MCF 10A (cell line): ENCODE measurements at regions not wholly inside any gene's neighbourhood (a gene's known extent, or its start where the extent isn't known, plus 50 kb on each side); places are given as distances from the start of the nearest gene placed in this dataset.

Experiments
- BruUV-seq: library from RNA; stranded (reverse); fragments of 400-500 nt; replicated peaks from 2 replicates; lab custom pipeline; 2021; lab: Mats Ljungman, UMichigan
- CTCF ChIA-PET: fragments of 300-600 bp; sonication (Branson Sonifier 250); formaldehyde crosslinking; extraction: SDS; loops from one replicate; lab custom pipeline; 2021; ENCODE audit warnings: antibody characterized with exemption, inconsistent platforms; lab: Yijun Ruan, JAX
- POLR2A ChIA-PET: fragments of 300-600, 350-650 bp; sonication (Branson Sonifier 250); formaldehyde crosslinking; extraction: SDS; loops from one replicate; lab custom pipeline; 2020; ENCODE audit warnings: antibody characterized with exemption, inconsistent platforms; lab: Yijun Ruan, JAX
- DNase-seq: peaks from one replicate; pipeline ENCODE4 v3.0.0-alpha.2; 2018; ENCODE audit not compliant: unreplicated experiment
- H3K27ac Mint-ChIP-seq: one replicate; pipeline ENCODE4 v1.8.0; 2022; ENCODE audit warnings: mild to moderate bottlenecking, low read depth, mixed read lengths; ENCODE audit not compliant: unreplicated experiment
- H3K27me3 Mint-ChIP-seq: one replicate; pipeline ENCODE4 v1.8.0; 2022; ENCODE audit warnings: mixed read lengths; ENCODE audit not compliant: insufficient read depth, unreplicated experiment
- H3K36me3 Mint-ChIP-seq: one replicate; pipeline ENCODE4 v1.8.0; 2022; ENCODE audit warnings: mild to moderate bottlenecking, moderate library complexity, mixed read lengths; ENCODE audit not compliant: insufficient read depth, unreplicated experiment
- H3K4me1 Mint-ChIP-seq: one replicate; pipeline ENCODE4 v1.8.0; 2022; ENCODE audit warnings: mixed read lengths; ENCODE audit not compliant: insufficient read depth, unreplicated experiment
- H3K4me3 Mint-ChIP-seq: one replicate; pipeline ENCODE4 v1.8.0; 2022; ENCODE audit warnings: mild to moderate bottlenecking, moderate library complexity, mixed read lengths; ENCODE audit not compliant: unreplicated experiment
- H3K9me3 Mint-ChIP-seq: one replicate; pipeline ENCODE4 v1.8.0; 2022; ENCODE audit warnings: mixed read lengths; ENCODE audit not compliant: unreplicated experiment
- CTCF ChIP-seq: fragments of 200-600 bp; IDR thresholded peaks from one replicate; pipeline ENCODE4 v1.8.0; 2022; ENCODE audit warnings: antibody characterized with exemption, mild to moderate bottlenecking; ENCODE audit not compliant: unreplicated experiment
- intact Hi-C: fragments of 100-400 bp; cut with micrococcal nuclease; formaldehyde crosslinking; loops from 2 replicates; pipeline ENCODE4 v1.14.1; 2022

- no peaks in the 10 kb centered on the region for H3K27me3 Mint-ChIP-seq
- intact Hi-C loops = no loop called here
- POLR2A ChIA-PET = no interaction called here
- CTCF ChIA-PET = no interaction called here
- no peak for TF ChIP-seq CTCF
- BruUV-seq = no TSS peak
- H3K36me3 Mint-ChIP-seq = no peaks in the 10 kb centered on the region
- no peaks in the 10 kb centered on the region for H3K9me3 Mint-ChIP-seq
- no peak for DNase-seq
- H3K27ac Mint-ChIP-seq = no peak overlapping the region
- no peaks in the 10 kb centered on the region for H3K4me1 Mint-ChIP-seq
- H3K4me3 Mint-ChIP-seq = no peak overlapping the region
Observed at GRCh38 chr1:81387446-81387845, 413.3 kb upstream of the ADGRL2 start.

- H3K27ac Mint-ChIP-seq = no peak overlapping the region
Observed at GRCh38 chr1:81382561-81382960, 418.2 kb upstream of the ADGRL2 start.

DNA sequence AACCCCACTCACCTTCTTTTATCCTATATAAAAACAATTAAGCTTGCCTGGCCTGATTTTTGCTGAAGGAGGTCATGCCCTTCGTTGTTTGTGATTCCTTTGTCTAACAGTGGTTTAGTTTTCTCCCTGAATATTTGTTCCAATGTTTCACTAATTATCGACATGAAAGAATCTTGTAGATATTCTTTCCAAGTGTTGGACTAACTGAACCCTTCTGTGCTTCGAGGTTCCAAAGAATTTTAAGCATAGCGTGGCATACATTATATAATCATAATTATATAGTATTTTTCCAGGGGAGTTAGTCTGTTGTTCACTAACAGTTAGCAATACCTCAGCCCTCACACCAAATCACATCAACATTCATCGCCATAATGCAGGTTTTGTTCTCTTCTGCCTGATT lies 418.9 kb upstream of the ADGRL2 start:
- Mint-ChIP-seq H3K36me3 (no peaks in the 10 kb centered on the region), H3K27me3 (no peaks in the 10 kb centered on the region), H3K4me1 (no peaks in the 10 kb centered on the region), H3K9me3 (no peaks in the 10 kb centered on the region), H3K4me3 (no peak overlapping the region), H3K27ac (no peak overlapping the region)
- intact Hi-C loops = no loop called here
- BruUV-seq = no TSS peak
- TF ChIP-seq CTCF = no peak
- POLR2A ChIA-PET = no interaction called here
- CTCF ChIA-PET = no interaction called here
- no peak for DNase-seq

More at GRCh38 chr1:81382561-81382960, 418.2 kb upstream of the ADGRL2 start:
- DNase-seq = no peak
- no peak for TF ChIP-seq CTCF
- H3K9me3 Mint-ChIP-seq = no peaks in the 10 kb centered on the region
- H3K4me1 Mint-ChIP-seq = no peaks in the 10 kb centered on the region
- BruUV-seq = no TSS peak
- H3K4me3 Mint-ChIP-seq = no peak overlapping the region
- CTCF ChIA-PET = no interaction called here
- intact Hi-C loops = no loop called here
- POLR2A ChIA-PET = no interaction called here
- H3K27me3 Mint-ChIP-seq = no peaks in the 10 kb centered on the region
- no peaks in the 10 kb centered on the region for H3K36me3 Mint-ChIP-seq

GRCh38 chr1:81380436-81380835 lies 420.3 kb upstream of the ADGRL2 start:
- no peaks in the 10 kb centered on the region for H3K9me3 Mint-ChIP-seq
- no peak overlapping the region for H3K4me3 Mint-ChIP-seq
- no peaks in the 10 kb centered on the region for H3K27me3 Mint-ChIP-seq
- no peak overlapping the region for H3K27ac Mint-ChIP-seq
- CTCF ChIA-PET = interaction anchor here (1.0 kb wide), 1 partner anchor 11 kb away, joined by 3 read pairs; no protein-coding TSS in a partner anchor
- intact Hi-C loops = no loop called here
- H3K36me3 Mint-ChIP-seq = no peaks in the 10 kb centered on the region
- POLR2A ChIA-PET = interaction anchor here (0.7 kb wide), 1 partner anchor 692 kb away, joined by 4 read pairs; no protein-coding TSS in a partner anchor
- no TSS peak for BruUV-seq
- DNase-seq = no peak
- no peaks in the 10 kb centered on the region for H3K4me1 Mint-ChIP-seq
- TF ChIP-seq CTCF = no peak
